Naive B cell (primary cell): ENCODE measurements at regions not wholly inside any gene's neighbourhood (a gene's known extent, or its start where the extent isn't known, plus 50 kb on each side); places are given as distances from the start of the nearest gene placed in this dataset.

Experiments used
- ATAC-seq, 2 donors: fragments of 150-1000 bp; cut with Tn5 transposase; 2 replicates each; pipeline ENCODE4 v1.10.0; 2021; ENCODE audit warnings: low read depth in 2 of 2, mild to moderate bottlenecking in 2 of 2, moderate library complexity in 2 of 2
- DNase-seq: peaks from one replicate; pipeline ENCODE4 v3.0.0; 2022
- H3K27ac Mint-ChIP-seq, 6 donors: one replicate each; pipeline ENCODE4 v1.8.0; 2020 to 2022; ENCODE audit warnings: mild to moderate bottlenecking in 6 of 6, mixed read lengths in 6 of 6, moderate library complexity in 5 of 6, inconsistent platforms in 2 of 6
- H3K27me3 Mint-ChIP-seq, 3 donors: one replicate each; pipeline ENCODE4 v1.8.0; 2021 to 2022; ENCODE audit warnings: mixed read lengths in 3 of 3, mild to moderate bottlenecking in 1 of 3
- H3K36me3 Mint-ChIP-seq, 2 donors: one replicate each; pipeline ENCODE4 v1.8.0; 2020 to 2022; ENCODE audit warnings: mixed read lengths in 2 of 2, inconsistent platforms in 1 of 2, mild to moderate bottlenecking in 1 of 2
- H3K4me1 Mint-ChIP-seq, 3 donors: one replicate each; pipeline ENCODE4 v1.8.0; 2020 to 2022; ENCODE audit warnings: mixed read lengths in 3 of 3, inconsistent platforms in 1 of 3, mild to moderate bottlenecking in 1 of 3, moderate library complexity in 1 of 3
- H3K4me3 Mint-ChIP-seq, 8 donors: one replicate each; pipeline ENCODE4 v1.8.0; 2020 to 2022; ENCODE audit warnings: mild to moderate bottlenecking in 8 of 8, mixed read lengths in 8 of 8, moderate library complexity in 8 of 8, inconsistent platforms in 2 of 8
- H3K9me3 Mint-ChIP-seq, 7 donors: one replicate each; pipeline ENCODE4 v1.8.0; 2020 to 2022; ENCODE audit warnings: mixed read lengths in 7 of 7, mild to moderate bottlenecking in 5 of 7, inconsistent platforms in 2 of 7, moderate library complexity in 1 of 7

GRCh38 chr21:36532769-36533467 is 53.0 kb upstream of the CLDN14 start:
- H3K27me3 Mint-ChIP-seq = peaks cover 0 to 7% (median 3%) of the 10 kb centered on the region in 3 donors
- no peak overlapping the region for H3K4me3 Mint-ChIP-seq
- H3K4me1 Mint-ChIP-seq = no peaks in the 10 kb centered on the region
- no peaks in the 10 kb centered on the region for H3K36me3 Mint-ChIP-seq
- ATAC-seq (no peak), DNase-seq (no peak)
- no peaks in the 10 kb centered on the region for H3K9me3 Mint-ChIP-seq
- no peak overlapping the region for H3K27ac Mint-ChIP-seq

- no peak for DNase-seq
- Mint-ChIP-seq H3K9me3 (no peaks in the 10 kb centered on the region), H3K27me3 (peaks cover 0 to 6% (median 3%) of the 10 kb centered on the region in 3 donors), H3K36me3 (no peaks in the 10 kb centered on the region), H3K4me3 (no peak overlapping the region), H3K4me1 (no peaks in the 10 kb centered on the region), H3K27ac (no peak overlapping the region)
- no peak for ATAC-seq
These were observed 53.5 kb upstream of the CLDN14 start for GRCh38 chr21:36533468-36533848.

GRCh38 chr21:36534656-36535055 is 54.7 kb upstream of the CLDN14 start:
- no peaks in the 10 kb centered on the region for H3K9me3 Mint-ChIP-seq
- no peak overlapping the region for H3K4me3 Mint-ChIP-seq
- H3K36me3 Mint-ChIP-seq = no peaks in the 10 kb centered on the region
- H3K4me1 Mint-ChIP-seq = no peaks in the 10 kb centered on the region
- ATAC-seq = no peak
- H3K27ac Mint-ChIP-seq = no peak overlapping the region
- no peak for DNase-seq
- no peaks in the 10 kb centered on the region for H3K27me3 Mint-ChIP-seq

GRCh38 chr21:36535618-36536241 is 55.8 kb upstream of the CLDN14 start:
- Mint-ChIP-seq H3K4me1 (no peaks in the 10 kb centered on the region), H3K36me3 (no peaks in the 10 kb centered on the region), H3K9me3 (no peaks in the 10 kb centered on the region), H3K27ac (no peak overlapping the region), H3K27me3 (no peaks in the 10 kb centered on the region), H3K4me3 (no peak overlapping the region)
- ATAC-seq = no peak
- no peak for DNase-seq

GRCh38 chr21:36538761-36539160 is 58.8 kb upstream of the CLDN14 start:
- no peak for ATAC-seq
- DNase-seq = no peak
- no peak overlapping the region for H3K27ac Mint-ChIP-seq

GRCh38 chr21:36539434-36540150 is 59.7 kb upstream of the CLDN14 start:
- Mint-ChIP-seq H3K9me3 (no peaks in the 10 kb centered on the region), H3K27ac (no peak overlapping the region), H3K27me3 (peaks cover 9 to 17% (median 12%) of the 10 kb centered on the region in 3 donors), H3K36me3 (no peaks in the 10 kb centered on the region), H3K4me1 (no peaks in the 10 kb centered on the region), H3K4me3 (no peak overlapping the region)
- no peak for DNase-seq
- no peak for ATAC-seq

More at GRCh38 chr21:36538761-36539160, 58.8 kb upstream of the CLDN14 start:
- Mint-ChIP-seq H3K4me3 (no peak overlapping the region), H3K9me3 (no peaks in the 10 kb centered on the region), H3K27me3 (peaks cover 7 to 12% (median 8%) of the 10 kb centered on the region in 3 donors), H3K36me3 (no peaks in the 10 kb centered on the region), H3K4me1 (no peaks in the 10 kb centered on the region)

GRCh38 chr21:36540700-36541099 is 60.8 kb upstream of the CLDN14 start:
- Mint-ChIP-seq H3K27me3 (peaks cover 9 to 19% (median 13%) of the 10 kb centered on the region in 3 donors), H3K27ac (no peak overlapping the region), H3K4me3 (no peak overlapping the region), H3K4me1 (no peaks in the 10 kb centered on the region), H3K9me3 (no peaks in the 10 kb centered on the region), H3K36me3 (no peaks in the 10 kb centered on the region)
- DNase-seq = no peak
- no peak for ATAC-seq

- no peak for ATAC-seq
- Mint-ChIP-seq H3K4me3 (no peak overlapping the region), H3K9me3 (no peaks in the 10 kb centered on the region), H3K36me3 (no peaks in the 10 kb centered on the region), H3K27me3 (peaks cover 9 to 19% (median 13%) of the 10 kb centered on the region in 3 donors), H3K4me1 (no peaks in the 10 kb centered on the region), H3K27ac (no peak overlapping the region)
- DNase-seq = no peak
These were observed 61.8 kb upstream of the CLDN14 start for GRCh38 chr21:36541721-36542139.

GRCh38 chr21:36542312-36543101 is 62.6 kb upstream of the CLDN14 start:
- Mint-ChIP-seq H3K9me3 (no peaks in the 10 kb centered on the region), H3K27me3 (peaks cover 9 to 19% (median 13%) of the 10 kb centered on the region in 3 donors), H3K36me3 (no peaks in the 10 kb centered on the region), H3K27ac (no peak overlapping the region), H3K4me3 (no peak overlapping the region), H3K4me1 (no peaks in the 10 kb centered on the region)
- DNase-seq (peak; percentile 1), ATAC-seq (peak in 1 of 2 donors; percentile 38)

- H3K9me3 Mint-ChIP-seq = peaks cover 0 to 2% (median 0%) of the 10 kb centered on the region in 7 donors
- no peaks in the 10 kb centered on the region for H3K36me3 Mint-ChIP-seq
- no peak overlapping the region for H3K27ac Mint-ChIP-seq
- H3K27me3 Mint-ChIP-seq = peaks cover 15 to 27% (median 25%) of the 10 kb centered on the region in 3 donors
- no peaks in the 10 kb centered on the region for H3K4me1 Mint-ChIP-seq
- DNase-seq (no peak), ATAC-seq (no peak)
- H3K4me3 Mint-ChIP-seq = no peak overlapping the region
These were observed 64.0 kb upstream of the CLDN14 start for GRCh38 chr21:36543924-36544323.

- Mint-ChIP-seq H3K36me3 (no peaks in the 10 kb centered on the region), H3K4me1 (no peaks in the 10 kb centered on the region), H3K27me3 (peaks cover 15 to 32% (median 31%) of the 10 kb centered on the region in 3 donors), H3K4me3 (no peak overlapping the region), H3K27ac (no peak overlapping the region), H3K9me3 (peaks cover 0 to 2% (median 0%) of the 10 kb centered on the region in 7 donors)
- no peak for DNase-seq
- ATAC-seq = no peak
These were observed 64.6 kb upstream of the CLDN14 start for GRCh38 chr21:36544545-36544944.

- Mint-ChIP-seq H3K27ac (no peak overlapping the region), H3K27me3 (peaks cover 19 to 37% (median 36%) of the 10 kb centered on the region in 3 donors), H3K4me1 (no peaks in the 10 kb centered on the region), H3K4me3 (peak overlapping the region in 1 of 8 donors; percentile 21), H3K9me3 (peaks cover 0 to 2% (median 0%) of the 10 kb centered on the region in 7 donors), H3K36me3 (no peaks in the 10 kb centered on the region)
- ATAC-seq = no peak
- no peak for DNase-seq
These were observed 66.0 kb upstream of the CLDN14 start for GRCh38 chr21:36545776-36546511.

- H3K4me3 Mint-ChIP-seq = no peak overlapping the region
- H3K4me1 Mint-ChIP-seq = no peaks in the 10 kb centered on the region
- no peak overlapping the region for H3K27ac Mint-ChIP-seq
- peaks cover 0 to 2% (median 0%) of the 10 kb centered on the region in 7 donors for H3K9me3 Mint-ChIP-seq
- DNase-seq (no peak), ATAC-seq (no peak)
- peaks cover 23 to 31% (median 30%) of the 10 kb centered on the region in 3 donors for H3K27me3 Mint-ChIP-seq
- H3K36me3 Mint-ChIP-seq = no peaks in the 10 kb centered on the region
These were observed 67.5 kb upstream of the CLDN14 start for GRCh38 chr21:36547464-36547863.
